ENCODE measurements at regions not wholly inside any gene's neighbourhood (a gene's known extent, or its start where the extent isn't known, plus 50 kb on each side); places are given as distances from the start of the nearest gene placed in this dataset.

DNA sequence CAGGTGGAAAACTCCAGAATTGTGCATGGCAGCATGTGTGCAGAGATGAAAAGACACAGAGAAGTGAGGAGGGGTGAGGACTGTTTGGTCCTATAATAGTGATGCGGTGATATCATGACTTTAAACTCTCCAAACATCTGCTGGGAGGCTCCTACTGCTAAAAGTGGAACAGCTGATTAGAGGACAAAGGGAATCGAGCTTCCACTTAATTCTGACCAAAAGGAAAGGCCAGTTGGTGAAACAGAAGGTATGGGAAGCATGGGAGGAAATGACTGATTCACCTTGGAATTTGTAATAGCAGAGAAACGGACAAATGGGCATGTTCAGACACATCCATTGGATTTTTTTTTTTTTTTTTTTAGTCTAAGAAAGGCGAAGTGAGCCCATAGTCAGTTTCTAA, 67.5 kb upstream of the MAMDC2 start:
- TF ChIP-seq POLR2A (IDR thresholded peaks at IDR 0.05), result no peak
- TF ChIP-seq, protein P1, sequence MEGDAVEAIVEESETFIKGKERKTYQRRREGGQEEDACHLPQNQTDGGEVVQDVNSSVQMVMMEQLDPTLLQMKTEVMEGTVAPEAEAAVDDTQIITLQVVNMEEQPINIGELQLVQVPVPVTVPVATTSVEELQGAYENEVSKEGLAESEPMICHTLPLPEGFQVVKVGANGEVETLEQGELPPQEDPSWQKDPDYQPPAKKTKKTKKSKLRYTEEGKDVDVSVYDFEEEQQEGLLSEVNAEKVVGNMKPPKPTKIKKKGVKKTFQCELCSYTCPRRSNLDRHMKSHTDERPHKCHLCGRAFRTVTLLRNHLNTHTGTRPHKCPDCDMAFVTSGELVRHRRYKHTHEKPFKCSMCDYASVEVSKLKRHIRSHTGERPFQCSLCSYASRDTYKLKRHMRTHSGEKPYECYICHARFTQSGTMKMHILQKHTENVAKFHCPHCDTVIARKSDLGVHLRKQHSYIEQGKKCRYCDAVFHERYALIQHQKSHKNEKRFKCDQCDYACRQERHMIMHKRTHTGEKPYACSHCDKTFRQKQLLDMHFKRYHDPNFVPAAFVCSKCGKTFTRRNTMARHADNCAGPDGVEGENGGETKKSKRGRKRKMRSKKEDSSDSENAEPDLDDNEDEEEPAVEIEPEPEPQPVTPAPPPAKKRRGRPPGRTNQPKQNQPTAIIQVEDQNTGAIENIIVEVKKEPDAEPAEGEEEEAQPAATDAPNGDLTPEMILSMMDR (IDR thresholded peaks at IDR 0.05), result no peak

Measured in right lobe of liver (tissue), 4 donors.